B cell (primary cell): ENCODE measurements at regions not wholly inside any gene's neighbourhood (a gene's known extent, or its start where the extent isn't known, plus 50 kb on each side); places are given as distances from the start of the nearest gene placed in this dataset.

Source experiments
- CTCF ChIP-seq: fragments of 200-600 bp; IDR thresholded peaks from one replicate; pipeline ENCODE4 v1.8.0; 2022; ENCODE audit warnings: antibody characterized with exemption, mild to moderate bottlenecking
- EZH2 ChIP-seq: IDR thresholded peaks from 2 replicates; pipeline ENCODE4 v1.6.1; 2012; ENCODE audit warnings: borderline replicate concordance, low read depth, mild to moderate bottlenecking, moderate library complexity, low read length; ENCODE audit not compliant: insufficient read depth, poor library complexity, severe bottlenecking

GRCh38 chr15:69729167-69729748, 276.6 kb downstream of the RPLP1 start:
- TF ChIP-seq CTCF (peak; percentile 92), EZH2 (no peak)
